Lung (tissue), 11 donors: ENCODE measurements at regions not wholly inside any gene's neighbourhood (a gene's known extent, or its start where the extent isn't known, plus 50 kb on each side); places are given as distances from the start of the nearest gene placed in this dataset.
A peak's percentile ranks its signal among the peaks of the same experiment; 100 is the strongest.

ENCODE experiments used
- ATAC-seq: fragments of 200-7000 bp; cut with Tn5 transposase; one replicate; pipeline ENCODE4 v1.9.1; 2020; ENCODE audit warnings: moderate number of reproducible peaks; ENCODE audit not compliant: insufficient read depth, low FRiP score
- DNase-seq, 3 donors: peaks; one replicate each; pipeline ENCODE4 v3.0.0-alpha.2; 2013 to 2017
- H3K27ac ChIP-seq, 2 donors: one replicate each; pipeline ENCODE4 v1.5.1; 2013; ENCODE audit warnings: mild to moderate bottlenecking in 2 of 2, moderate library complexity in 2 of 2, control low read depth in 1 of 2, inconsistent platforms in 1 of 2, low read depth in 1 of 2, low read length in 1 of 2
- H3K27me3 ChIP-seq, 3 donors: one replicate each; pipeline ENCODE4 v1.5.1; 2013; ENCODE audit warnings: low read length in 2 of 3; ENCODE audit not compliant: control insufficient read depth in 3 of 3, insufficient read depth in 3 of 3
- H3K36me3 ChIP-seq, 4 donors: one replicate each; pipeline ENCODE4 v1.5.1; 2013; ENCODE audit warnings: low read length in 4 of 4, mild to moderate bottlenecking in 1 of 4, moderate library complexity in 1 of 4; ENCODE audit not compliant: control insufficient read depth in 4 of 4, insufficient read depth in 4 of 4
- H3K4me1 ChIP-seq, 5 donors: one replicate each; pipeline ENCODE4 v1.5.1; 2013; ENCODE audit warnings: low read length in 5 of 5, mild to moderate bottlenecking in 2 of 5, moderate library complexity in 1 of 5; ENCODE audit not compliant: control insufficient read depth in 5 of 5, insufficient read depth in 5 of 5
- H3K4me3 ChIP-seq: one replicate; pipeline ENCODE4 v1.5.1; 2013; ENCODE audit warnings: mild to moderate bottlenecking, control low read depth, moderate library complexity
- H3K9ac ChIP-seq, 2 donors: one replicate each; pipeline ENCODE4 v1.5.1; 2013; ENCODE audit warnings: low read length in 2 of 2, control low read depth in 1 of 2; ENCODE audit not compliant: insufficient read depth in 1 of 2
- H3K9me3 ChIP-seq, 4 donors: one replicate each; pipeline ENCODE4 v1.5.1; 2013; ENCODE audit warnings: low read length in 3 of 4, mild to moderate bottlenecking in 1 of 4, moderate library complexity in 1 of 4; ENCODE audit not compliant: control insufficient read depth in 4 of 4, insufficient read depth in 3 of 4
- WGBS, 2 donors: extraction: QIAGEN DNeasy Blood & Tissue Kit; methylation state at CpG; one replicate each; pipeline ENCODE4 v1.1.7; 2013; 5-methylcytosine and 5-hydroxymethylcytosine counted together
- TF ChIP-seq, protein P1 (sequence below): IDR thresholded peaks from 2 replicates; pipeline ENCODE4 v1.5.1; 2012; ENCODE audit warnings: mild to moderate bottlenecking; ENCODE audit errors: control extremely low read depth, extremely low read depth
- donor health status: control.
- donor health status: control.
- donor health status: Bipolar disorder and iron deficiency.
- donor health status: healthy.
- donor health status: DM: yes; HTN: yes; CAD: no.

GRCh38 chr9:88776717-88777497, 214.4 kb upstream of the S1PR3 start:
- Histone ChIP-seq H3K27me3 (no peaks in the 10 kb centered on the region), H3K9me3 (no peaks in the 10 kb centered on the region), H3K4me1 (peaks cover 8 to 50% (median 29%) of the 10 kb centered on the region in 5 donors), H3K36me3 (no peaks in the 10 kb centered on the region), H3K27ac (no peak overlapping the region), H3K9ac (no peak overlapping the region), H3K4me3 (no peak overlapping the region)
- ATAC-seq (no peak), DNase-seq (no peak)
- WGBS, 2 donors = 61 to 81% methylated on average over 7 of the region's 7 CpGs
- TF ChIP-seq, protein P1, sequence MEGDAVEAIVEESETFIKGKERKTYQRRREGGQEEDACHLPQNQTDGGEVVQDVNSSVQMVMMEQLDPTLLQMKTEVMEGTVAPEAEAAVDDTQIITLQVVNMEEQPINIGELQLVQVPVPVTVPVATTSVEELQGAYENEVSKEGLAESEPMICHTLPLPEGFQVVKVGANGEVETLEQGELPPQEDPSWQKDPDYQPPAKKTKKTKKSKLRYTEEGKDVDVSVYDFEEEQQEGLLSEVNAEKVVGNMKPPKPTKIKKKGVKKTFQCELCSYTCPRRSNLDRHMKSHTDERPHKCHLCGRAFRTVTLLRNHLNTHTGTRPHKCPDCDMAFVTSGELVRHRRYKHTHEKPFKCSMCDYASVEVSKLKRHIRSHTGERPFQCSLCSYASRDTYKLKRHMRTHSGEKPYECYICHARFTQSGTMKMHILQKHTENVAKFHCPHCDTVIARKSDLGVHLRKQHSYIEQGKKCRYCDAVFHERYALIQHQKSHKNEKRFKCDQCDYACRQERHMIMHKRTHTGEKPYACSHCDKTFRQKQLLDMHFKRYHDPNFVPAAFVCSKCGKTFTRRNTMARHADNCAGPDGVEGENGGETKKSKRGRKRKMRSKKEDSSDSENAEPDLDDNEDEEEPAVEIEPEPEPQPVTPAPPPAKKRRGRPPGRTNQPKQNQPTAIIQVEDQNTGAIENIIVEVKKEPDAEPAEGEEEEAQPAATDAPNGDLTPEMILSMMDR = no peak

DNA sequence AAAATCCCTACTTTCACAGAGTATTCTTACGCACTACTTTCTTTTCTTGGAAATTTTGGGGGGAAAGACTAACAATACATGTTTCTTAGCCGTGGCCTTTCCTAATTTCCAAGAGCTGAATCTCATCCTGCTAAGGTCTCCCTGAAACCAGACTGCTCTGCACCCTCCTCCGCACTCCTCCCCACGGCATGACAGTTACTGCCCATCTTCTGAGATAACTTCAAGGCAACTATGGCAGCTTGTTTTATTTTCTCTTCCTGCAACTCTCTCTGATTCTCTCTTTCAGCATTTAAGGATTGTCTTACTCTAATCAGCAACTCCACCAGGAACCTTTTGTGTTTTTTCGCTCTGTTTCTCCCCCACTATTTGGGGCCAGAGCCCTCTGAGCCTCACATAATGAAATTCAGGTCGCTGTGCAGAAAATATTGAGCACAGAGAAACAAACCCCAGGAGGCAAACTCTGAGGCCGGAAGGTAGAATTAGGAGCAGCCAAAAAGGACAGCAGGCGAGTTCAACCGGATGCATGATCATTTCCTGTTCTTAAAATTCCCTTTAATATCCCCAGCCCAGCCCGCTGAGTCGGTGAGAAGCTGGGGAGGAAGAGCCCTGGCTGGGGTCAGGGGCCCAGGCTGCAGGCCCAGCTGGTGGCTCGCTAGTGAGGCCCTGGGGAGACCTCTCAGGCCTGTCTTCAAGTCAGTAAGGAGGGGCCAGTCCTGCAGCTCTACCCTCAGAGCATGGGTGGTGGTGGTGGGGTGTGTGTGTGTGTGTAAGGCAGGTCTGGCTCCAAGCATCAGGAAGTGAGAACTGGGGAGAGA, 213.6 kb upstream of the S1PR3 start:
- TF ChIP-seq, protein P1 = no peak
- H3K9ac ChIP-seq = no peak overlapping the region
- H3K27ac ChIP-seq = peak overlapping the region in 1 of 2 donors; percentile 2
- no peaks in the 10 kb centered on the region for H3K36me3 ChIP-seq
- no peaks in the 10 kb centered on the region for H3K9me3 ChIP-seq
- ATAC-seq (no peak), DNase-seq (peak; percentile 66 to 87 (median 83))
- H3K4me1 ChIP-seq = peaks cover 8 to 58% (median 29%) of the 10 kb centered on the region in 5 donors
- WGBS, 2 donors = 40 to 51% methylated on average over 12 of the region's 12 CpGs
- H3K4me3 ChIP-seq = no peak overlapping the region
- H3K27me3 ChIP-seq = no peaks in the 10 kb centered on the region

- 63 to 71% methylated on average over 7 of the region's 7 CpGs for WGBS, 2 donors
- Histone ChIP-seq H3K27ac (peak overlapping the region; percentile 1 to 40), H3K9ac (no peak overlapping the region), H3K36me3 (no peaks in the 10 kb centered on the region), H3K4me1 (peaks cover 4 to 55% (median 22%) of the 10 kb centered on the region in 5 donors), H3K9me3 (no peaks in the 10 kb centered on the region), H3K4me3 (no peak overlapping the region), H3K27me3 (no peaks in the 10 kb centered on the region)
- TF ChIP-seq, protein P1 = no peak
- ATAC-seq (peak; percentile 38), DNase-seq (peak; percentile 93 to 98 (median 98))
Observed at GRCh38 chr9:88781628-88782391, 209.5 kb upstream of the S1PR3 start.
